ENCODE measurements at regions not wholly inside any gene's neighbourhood (a gene's known extent, or its start where the extent isn't known, plus 50 kb on each side); places are given as distances from the start of the nearest gene placed in this dataset.

DNA sequence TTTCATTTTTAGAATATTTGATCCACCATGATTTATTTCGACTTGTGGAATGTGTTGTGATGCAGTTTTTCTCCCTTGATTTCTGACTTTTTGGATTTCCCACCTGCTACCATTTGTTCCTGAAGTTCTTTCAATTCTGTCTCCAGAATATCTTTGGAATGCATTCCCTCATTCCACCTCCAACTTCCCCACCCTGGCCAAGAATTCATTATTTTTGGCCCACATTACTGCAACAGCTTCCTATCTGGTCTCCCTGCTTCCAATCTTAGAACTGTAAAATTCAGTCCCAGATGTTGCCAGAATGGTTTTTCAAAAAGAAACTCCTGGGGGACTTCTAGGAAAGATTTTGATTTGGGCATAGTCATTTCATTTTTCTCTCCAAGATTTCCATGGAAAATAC is 182.3 kb upstream of the HS3ST4 start:
- TF ChIP-seq, protein P1, sequence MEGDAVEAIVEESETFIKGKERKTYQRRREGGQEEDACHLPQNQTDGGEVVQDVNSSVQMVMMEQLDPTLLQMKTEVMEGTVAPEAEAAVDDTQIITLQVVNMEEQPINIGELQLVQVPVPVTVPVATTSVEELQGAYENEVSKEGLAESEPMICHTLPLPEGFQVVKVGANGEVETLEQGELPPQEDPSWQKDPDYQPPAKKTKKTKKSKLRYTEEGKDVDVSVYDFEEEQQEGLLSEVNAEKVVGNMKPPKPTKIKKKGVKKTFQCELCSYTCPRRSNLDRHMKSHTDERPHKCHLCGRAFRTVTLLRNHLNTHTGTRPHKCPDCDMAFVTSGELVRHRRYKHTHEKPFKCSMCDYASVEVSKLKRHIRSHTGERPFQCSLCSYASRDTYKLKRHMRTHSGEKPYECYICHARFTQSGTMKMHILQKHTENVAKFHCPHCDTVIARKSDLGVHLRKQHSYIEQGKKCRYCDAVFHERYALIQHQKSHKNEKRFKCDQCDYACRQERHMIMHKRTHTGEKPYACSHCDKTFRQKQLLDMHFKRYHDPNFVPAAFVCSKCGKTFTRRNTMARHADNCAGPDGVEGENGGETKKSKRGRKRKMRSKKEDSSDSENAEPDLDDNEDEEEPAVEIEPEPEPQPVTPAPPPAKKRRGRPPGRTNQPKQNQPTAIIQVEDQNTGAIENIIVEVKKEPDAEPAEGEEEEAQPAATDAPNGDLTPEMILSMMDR (IDR thresholded peaks at IDR 0.05; ENCODE audit: control extremely low read depth in 1 of 3, insufficient read depth in 1 of 3, low read depth in 1 of 3, low read length in 3 of 3) = no peak
- TF ChIP-seq SIN3A (conservative IDR thresholded peaks at IDR 0.05 in 1 of 2, IDR thresholded peaks at IDR 0.05 in 1 of 2; ENCODE audit: low read depth in 1 of 2, low read length in 2 of 2) = no peak
- no peak for TF ChIP-seq ASH2L (IDR thresholded peaks at IDR 0.05; ENCODE audit: low read length)
- no peak for TF ChIP-seq TEAD4 (IDR thresholded peaks at IDR 0.05; ENCODE audit: low read depth, low read length)

All from H1 (cell line).